Activated naive CD4-positive, alpha-beta T cell treated with anti-CD3 and anti-CD28 coated beads for 36 hours (primary cell): ENCODE measurements at regions not wholly inside any gene's neighbourhood (a gene's known extent, or its start where the extent isn't known, plus 50 kb on each side); places are given as distances from the start of the nearest gene placed in this dataset.
"Not testable (repeated sequence)": the region's sequence is repeated elsewhere in the genome, so short reads cannot be mapped to it uniquely, and the experiment has no call there.

Experiments used
- CTCF ChIA-PET: fragments of 350-600 bp; sonication (Branson Sonifier 250); formaldehyde crosslinking; loops from one replicate; lab custom pipeline; 2021; ENCODE audit warnings: antibody characterized with exemption; lab: Charles Lee
- DNase-seq: peaks from one replicate; pipeline ENCODE4 v3.0.0-alpha.2; 2020
- H3K27ac Mint-ChIP-seq: one replicate; pipeline ENCODE4 v1.8.0; 2021; ENCODE audit warnings: mild to moderate bottlenecking, mixed read lengths
- H3K27me3 Mint-ChIP-seq: one replicate; pipeline ENCODE4 v1.8.0; 2021; ENCODE audit warnings: low read depth, mixed read lengths
- H3K36me3 Mint-ChIP-seq: one replicate; pipeline ENCODE4 v1.8.0; 2021; ENCODE audit warnings: low read depth, mixed read lengths
- H3K4me1 Mint-ChIP-seq: one replicate; pipeline ENCODE4 v1.8.0; 2021; ENCODE audit warnings: low read depth, mixed read lengths
- H3K4me3 Mint-ChIP-seq: one replicate; pipeline ENCODE4 v1.8.0; 2021; ENCODE audit warnings: mild to moderate bottlenecking, moderate library complexity, mixed read lengths
- H3K9me3 Mint-ChIP-seq: one replicate; pipeline ENCODE4 v1.8.0; 2021; ENCODE audit warnings: mixed read lengths
- intact Hi-C: fragments of 100-400 bp; cut with micrococcal nuclease; formaldehyde crosslinking; loops from one replicate; pipeline ENCODE4 v1.15.1; 2023

DNA sequence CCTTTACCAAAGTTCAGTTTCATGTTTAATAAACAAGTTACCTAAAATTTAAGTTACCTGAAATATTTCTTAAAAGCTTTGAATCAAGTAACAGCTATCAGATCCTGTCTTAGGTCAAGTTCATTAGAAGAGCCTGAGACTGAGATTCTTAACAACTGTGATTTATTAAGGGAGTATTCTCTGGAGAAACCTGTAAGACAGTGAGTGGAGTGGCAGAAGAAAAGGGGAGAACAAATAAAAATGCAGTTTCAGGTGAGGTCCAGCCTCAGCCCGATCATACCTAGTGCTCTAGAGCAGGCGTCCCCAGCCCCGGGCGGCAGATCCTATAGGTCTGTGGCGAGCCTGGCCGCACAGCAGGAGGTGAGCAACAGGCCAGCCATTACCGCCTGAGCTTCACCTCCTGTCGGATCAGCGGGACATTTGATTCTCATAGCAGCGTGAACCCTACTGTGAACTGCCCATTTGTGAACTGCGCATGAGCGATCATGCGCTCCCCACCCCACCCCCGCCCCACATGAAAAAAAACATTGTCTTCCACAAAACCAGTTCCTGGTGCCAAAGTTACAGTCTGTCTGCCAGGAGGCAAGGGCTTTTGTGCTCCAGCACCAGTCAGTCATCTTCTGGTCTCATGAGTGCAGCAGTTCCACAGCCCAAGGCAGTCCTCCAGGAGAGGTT, 59.2 kb upstream of the ADGRB3 start:
- CTCF ChIA-PET: no interaction called here
- no peak for DNase-seq
- H3K4me3 Mint-ChIP-seq: no peak overlapping the region
- H3K27me3 Mint-ChIP-seq: peaks cover 5% of the 10 kb centered on the region
- H3K9me3 Mint-ChIP-seq: peaks cover 5% of the 10 kb centered on the region
- no peak overlapping the region for H3K27ac Mint-ChIP-seq
- no peaks in the 10 kb centered on the region for H3K4me1 Mint-ChIP-seq
- no peaks in the 10 kb centered on the region for H3K36me3 Mint-ChIP-seq
- intact Hi-C loops: no loop called here

DNA sequence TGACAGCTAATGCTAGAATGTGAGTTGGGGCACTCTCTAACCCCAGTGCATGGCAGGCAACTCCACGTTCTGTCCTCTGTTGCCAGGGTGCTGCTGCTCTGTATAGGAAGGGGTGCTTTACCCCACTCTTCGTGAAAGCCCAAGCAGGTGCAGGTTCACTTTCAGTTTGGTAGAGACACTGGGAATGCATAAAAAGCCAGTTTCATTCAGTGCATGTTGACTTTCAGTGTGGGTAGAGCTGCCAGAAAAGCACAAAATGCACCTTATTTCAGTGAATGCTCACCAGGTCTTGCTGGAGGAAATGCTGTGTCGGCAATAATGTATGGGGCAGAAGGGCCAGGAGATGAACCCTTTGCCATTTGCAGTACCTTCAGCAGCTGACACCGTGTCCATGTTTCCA, 62.1 kb upstream of the ADGRB3 start:
- Mint-ChIP-seq H3K4me1 (no peaks in the 10 kb centered on the region), H3K9me3 (peaks cover 7% of the 10 kb centered on the region), H3K36me3 (no peaks in the 10 kb centered on the region), H3K4me3 (no peak overlapping the region), H3K27ac (no peak overlapping the region), H3K27me3 (peaks cover 5% of the 10 kb centered on the region)
- CTCF ChIA-PET: no interaction called here
- intact Hi-C loops: loop anchor here (1.0 kb wide), 1 partner anchor 205 kb away; no protein-coding TSS in a partner anchor
- no peak for DNase-seq

- Mint-ChIP-seq H3K9me3 (peaks cover 10% of the 10 kb centered on the region), H3K27ac (no peak overlapping the region), H3K4me1 (no peaks in the 10 kb centered on the region), H3K4me3 (no peak overlapping the region), H3K27me3 (peaks cover 5% of the 10 kb centered on the region), H3K36me3 (no peaks in the 10 kb centered on the region)
- CTCF ChIA-PET: no interaction called here
- intact Hi-C loops: loop anchor here (1.0 kb wide), 1 partner anchor 206 kb away; no protein-coding TSS in a partner anchor
- peak; percentile 20 for DNase-seq
These were observed 62.6 kb upstream of the ADGRB3 start for GRCh38 chr6:68572525-68572924.

DNA sequence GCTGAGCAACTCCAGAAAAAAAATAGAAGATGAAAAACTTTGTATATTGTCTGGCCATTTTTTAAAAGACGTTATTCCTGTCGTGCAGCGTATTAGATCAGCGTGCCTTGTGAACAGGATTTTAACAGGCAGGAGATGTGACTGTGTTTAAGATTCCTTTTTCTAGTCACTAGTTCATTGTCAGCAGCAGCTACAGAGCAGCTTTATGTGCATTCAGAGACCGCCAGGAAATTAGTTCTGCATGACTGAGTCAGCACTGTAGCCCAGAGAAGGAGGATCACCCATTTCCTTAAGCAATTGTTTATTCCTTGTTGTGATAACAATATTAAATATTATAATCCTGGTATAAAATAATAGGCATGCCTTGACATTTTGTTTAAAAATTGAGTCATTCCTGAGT, 75.4 kb upstream of the ADGRB3 start:
- Mint-ChIP-seq H3K36me3 (no peaks in the 10 kb centered on the region), H3K4me3 (no peak overlapping the region), H3K27me3 (no peaks in the 10 kb centered on the region), H3K27ac (no peak overlapping the region), H3K9me3 (no peaks in the 10 kb centered on the region), H3K4me1 (no peaks in the 10 kb centered on the region)
- intact Hi-C loops: no loop called here
- CTCF ChIA-PET: no interaction called here
- DNase-seq: no peak

GRCh38 chr6:68559070-68559469, 76.0 kb upstream of the ADGRB3 start:
- H3K36me3 Mint-ChIP-seq: no peaks in the 10 kb centered on the region
- intact Hi-C loops: no loop called here
- H3K27me3 Mint-ChIP-seq: no peaks in the 10 kb centered on the region
- H3K9me3 Mint-ChIP-seq: no peaks in the 10 kb centered on the region
- DNase-seq: no peak
- no peak overlapping the region for H3K4me3 Mint-ChIP-seq
- CTCF ChIA-PET: no interaction called here
- H3K27ac Mint-ChIP-seq: no peak overlapping the region
- H3K4me1 Mint-ChIP-seq: no peaks in the 10 kb centered on the region

GRCh38 chr6:68546620-68547019, 88.5 kb upstream of the ADGRB3 start:
- intact Hi-C loops: no loop called here
- no peak overlapping the region for H3K27ac Mint-ChIP-seq
- H3K9me3 Mint-ChIP-seq: peaks cover 4% of the 10 kb centered on the region
- CTCF ChIA-PET: no interaction called here
- no peaks in the 10 kb centered on the region for H3K27me3 Mint-ChIP-seq
- H3K4me1 Mint-ChIP-seq: no peaks in the 10 kb centered on the region
- no peak for DNase-seq
- no peak overlapping the region for H3K4me3 Mint-ChIP-seq
- no peaks in the 10 kb centered on the region for H3K36me3 Mint-ChIP-seq

- Mint-ChIP-seq H3K36me3 (no peaks in the 10 kb centered on the region), H3K27me3 (no peaks in the 10 kb centered on the region), H3K27ac (no peak overlapping the region), H3K4me3 (no peak overlapping the region), H3K4me1 (no peaks in the 10 kb centered on the region), H3K9me3 (peaks cover 4% of the 10 kb centered on the region)
- CTCF ChIA-PET: no interaction called here
- DNase-seq: no peak
- intact Hi-C loops: no loop called here
These were observed 90.6 kb upstream of the ADGRB3 start for GRCh38 chr6:68544450-68544849.

- no peaks in the 10 kb centered on the region for H3K4me1 Mint-ChIP-seq
- peaks cover 4% of the 10 kb centered on the region for H3K9me3 Mint-ChIP-seq
- intact Hi-C loops: no loop called here
- no peak overlapping the region for H3K27ac Mint-ChIP-seq
- CTCF ChIA-PET: no interaction called here
- H3K36me3 Mint-ChIP-seq: no peaks in the 10 kb centered on the region
- H3K27me3 Mint-ChIP-seq: no peaks in the 10 kb centered on the region
- no peak overlapping the region for H3K4me3 Mint-ChIP-seq
- DNase-seq: no peak
These were observed 101.7 kb upstream of the ADGRB3 start for GRCh38 chr6:68533339-68533795.

DNA sequence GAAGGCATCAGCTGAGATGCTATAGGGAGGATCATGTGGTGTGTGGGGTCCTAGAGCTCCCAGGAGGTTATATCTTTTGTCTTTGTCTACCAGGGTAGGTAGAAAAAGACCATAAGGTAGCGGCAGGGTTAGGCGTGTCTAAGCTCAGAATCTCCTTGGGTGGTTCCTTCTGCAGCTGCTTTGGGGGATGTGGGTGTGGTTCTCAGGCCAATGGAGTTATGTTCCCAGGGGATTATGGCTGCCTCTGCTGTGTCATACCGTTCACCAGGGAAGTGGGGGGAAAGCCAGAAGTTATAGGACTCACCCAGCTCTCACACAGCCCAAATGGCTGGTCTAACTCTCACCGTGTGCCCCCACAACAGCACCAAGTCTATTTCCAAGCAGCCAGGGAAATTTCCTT, 107.4 kb upstream of the ADGRB3 start:
- Mint-ChIP-seq H3K9me3 (peaks cover 5% of the 10 kb centered on the region), H3K4me1 (no peaks in the 10 kb centered on the region), H3K36me3 (no peaks in the 10 kb centered on the region), H3K27ac (no peak overlapping the region), H3K4me3 (no peak overlapping the region), H3K27me3 (no peaks in the 10 kb centered on the region)
- intact Hi-C loops: no loop called here
- CTCF ChIA-PET: no interaction called here
- no peak for DNase-seq

DNA sequence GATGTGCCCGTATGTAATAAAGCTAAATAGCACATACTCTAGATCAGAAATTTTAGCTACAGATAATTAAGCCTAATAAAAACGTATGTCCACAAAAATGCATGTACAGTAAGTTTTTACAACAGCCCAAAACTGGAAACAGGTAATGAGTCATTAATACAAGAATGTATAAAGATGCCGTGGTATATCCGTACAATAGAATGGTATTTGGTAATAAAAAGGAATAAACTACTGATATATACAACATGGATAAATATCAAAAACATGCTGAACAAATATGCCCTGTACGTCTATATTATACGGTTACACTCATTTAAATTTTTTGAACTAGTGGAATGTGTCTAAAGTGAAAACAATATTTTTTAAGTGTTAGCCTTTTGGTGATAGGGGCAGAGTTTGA, 128.2 kb upstream of the ADGRB3 start:
- intact Hi-C loops: no loop called here
- H3K9me3 Mint-ChIP-seq: peaks cover 12% of the 10 kb centered on the region
- H3K4me1 Mint-ChIP-seq: no peaks in the 10 kb centered on the region
- no peaks in the 10 kb centered on the region for H3K27me3 Mint-ChIP-seq
- no peak overlapping the region for H3K27ac Mint-ChIP-seq
- no peak for DNase-seq
- H3K4me3 Mint-ChIP-seq: no peak overlapping the region
- CTCF ChIA-PET: no interaction called here
- H3K36me3 Mint-ChIP-seq: no peaks in the 10 kb centered on the region

DNA sequence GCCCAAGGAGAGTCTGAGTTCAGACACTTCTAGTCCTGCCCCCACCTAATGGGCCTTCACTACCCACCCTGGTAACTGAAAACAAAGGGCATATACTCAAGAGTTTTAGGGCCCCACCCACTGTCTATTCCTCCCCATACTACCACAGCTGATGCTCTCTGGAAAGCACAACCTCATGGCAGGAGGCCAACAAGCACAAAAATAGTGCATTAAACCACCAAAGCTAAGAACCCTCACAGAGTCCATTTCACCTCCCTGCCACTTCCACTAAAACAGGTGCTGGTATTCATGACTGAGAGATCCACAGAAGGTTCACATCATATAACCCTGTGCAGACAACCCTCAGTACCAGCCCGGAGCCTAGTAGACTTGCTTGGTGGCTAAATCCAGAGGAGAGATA, 132.1 kb upstream of the ADGRB3 start:
- H3K4me3 Mint-ChIP-seq: no peak overlapping the region
- H3K36me3 Mint-ChIP-seq: no peaks in the 10 kb centered on the region
- DNase-seq: no peak
- CTCF ChIA-PET: no interaction called here
- H3K27me3 Mint-ChIP-seq: no peaks in the 10 kb centered on the region
- H3K27ac Mint-ChIP-seq: no peak overlapping the region
- H3K9me3 Mint-ChIP-seq: peaks cover 10% of the 10 kb centered on the region
- no peaks in the 10 kb centered on the region for H3K4me1 Mint-ChIP-seq
- intact Hi-C loops: no loop called here

GRCh38 chr6:68497927-68498326, 137.2 kb upstream of the ADGRB3 start:
- intact Hi-C loops: no loop called here
- H3K27ac Mint-ChIP-seq: no peak overlapping the region
- no peak overlapping the region for H3K4me3 Mint-ChIP-seq
- H3K4me1 Mint-ChIP-seq: no peaks in the 10 kb centered on the region
- DNase-seq: no peak
- H3K27me3 Mint-ChIP-seq: no peaks in the 10 kb centered on the region
- CTCF ChIA-PET: no interaction called here
- no peaks in the 10 kb centered on the region for H3K36me3 Mint-ChIP-seq
- peaks cover 8% of the 10 kb centered on the region for H3K9me3 Mint-ChIP-seq

DNA sequence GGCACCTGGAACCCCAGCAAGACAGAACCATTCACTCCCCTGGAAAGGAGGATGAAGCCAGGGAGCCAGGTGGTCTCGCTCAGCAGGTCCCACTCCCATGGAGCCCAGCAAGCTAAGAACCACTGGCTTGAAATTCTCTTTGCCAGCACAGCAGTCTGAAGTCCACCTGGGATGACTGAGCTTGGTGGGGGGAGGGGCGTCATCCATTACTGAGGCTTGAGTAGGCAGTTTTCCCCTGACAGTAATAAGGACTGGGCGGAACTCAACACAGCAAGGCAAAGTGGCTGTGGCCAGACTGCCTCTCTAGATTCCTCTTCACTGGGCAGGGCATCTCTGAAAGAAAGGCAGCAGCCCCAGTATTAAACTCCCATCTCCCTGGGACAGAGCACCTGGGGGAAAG, 140.2 kb upstream of the ADGRB3 start:
- H3K27ac Mint-ChIP-seq, DNase-seq, H3K4me3 Mint-ChIP-seq, H3K4me1 Mint-ChIP-seq, H3K9me3 Mint-ChIP-seq, CTCF ChIA-PET, H3K27me3 Mint-ChIP-seq, intact Hi-C loops, H3K36me3 Mint-ChIP-seq: not testable (repeated sequence)
